NCI-H2029 (cell line): ENCODE measurements at regions not wholly inside any gene's neighbourhood (a gene's known extent, or its start where the extent isn't known, plus 50 kb on each side); places are given as distances from the start of the nearest gene placed in this dataset.
"Not testable (repeated sequence)": the region's sequence is repeated elsewhere in the genome, so short reads cannot be mapped to it uniquely, and the experiment has no call there.

Source experiments
- DNase-seq: peaks from one replicate; lab custom pipeline; 2025; lab: John Stamatoyannopoulos, UW

- DNase-seq: no peak
Observed at GRCh38 chrX:74251006-74251930, 52.7 kb upstream of the ZCCHC13 start.

GRCh38 chrX:74250574-74250973 lies 53.4 kb upstream of the ZCCHC13 start:
- no peak for DNase-seq

DNA sequence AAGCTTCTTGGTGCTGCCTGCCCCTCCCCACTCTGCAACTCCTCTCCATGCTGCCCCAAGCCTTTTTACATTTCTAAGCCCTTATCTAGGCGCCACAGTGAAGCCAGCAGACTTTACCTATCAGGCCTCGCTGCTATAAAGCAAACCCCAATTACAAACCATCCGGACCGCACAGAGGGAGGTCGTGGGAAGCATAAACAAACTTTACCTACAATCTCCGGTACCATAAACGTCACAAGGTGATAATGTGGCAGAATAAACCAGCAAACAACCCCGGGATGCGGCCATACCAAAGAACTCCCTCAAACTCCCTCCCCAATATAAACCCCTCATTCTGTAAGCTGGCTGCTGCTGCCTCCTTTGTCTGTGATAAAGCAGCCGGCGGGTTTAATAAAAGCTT lies 54.0 kb upstream of the ZCCHC13 start:
- DNase-seq: no peak

DNA sequence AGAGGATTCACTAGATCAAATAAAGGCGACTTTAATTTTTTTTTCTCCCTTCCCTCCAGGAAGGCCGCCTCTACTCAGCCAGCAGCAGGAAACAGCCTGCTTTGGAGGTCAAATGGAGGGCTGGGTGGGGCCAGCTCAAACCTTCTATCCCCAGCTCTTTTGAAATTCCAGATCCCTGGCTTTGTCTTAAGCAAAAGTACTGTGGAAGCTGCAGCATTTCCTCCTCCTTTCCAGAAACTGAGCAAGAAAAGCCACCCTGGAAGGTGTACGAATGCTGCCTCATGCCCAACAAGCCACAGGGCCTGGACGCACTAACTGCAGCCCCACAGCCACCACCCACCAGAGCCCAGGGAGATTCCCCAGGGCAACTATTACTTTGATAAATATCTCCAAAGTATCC lies 55.1 kb upstream of the ZCCHC13 start:
- DNase-seq: no peak

DNA sequence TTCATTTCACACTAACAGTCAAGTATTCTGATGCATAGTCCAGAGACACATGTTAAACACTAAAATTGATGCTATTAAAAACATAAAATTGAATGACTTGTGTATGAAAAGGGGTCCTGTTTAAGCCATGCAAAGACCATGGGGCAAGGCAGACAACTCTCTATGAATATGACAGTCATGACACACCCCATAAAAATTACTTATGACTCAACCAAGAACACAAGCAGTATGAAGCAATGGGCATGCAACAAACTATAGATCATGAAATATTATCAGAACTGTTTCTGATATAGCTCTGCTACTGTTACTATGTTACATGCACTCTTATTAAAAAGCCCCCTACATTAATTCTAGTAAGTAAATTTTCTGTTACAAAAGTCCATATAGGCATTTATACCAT lies 57.5 kb upstream of the ZCCHC13 start:
- no peak for DNase-seq

GRCh38 chrX:74242484-74243138 lies 61.4 kb upstream of the ZCCHC13 start:
- DNase-seq: no peak

DNA sequence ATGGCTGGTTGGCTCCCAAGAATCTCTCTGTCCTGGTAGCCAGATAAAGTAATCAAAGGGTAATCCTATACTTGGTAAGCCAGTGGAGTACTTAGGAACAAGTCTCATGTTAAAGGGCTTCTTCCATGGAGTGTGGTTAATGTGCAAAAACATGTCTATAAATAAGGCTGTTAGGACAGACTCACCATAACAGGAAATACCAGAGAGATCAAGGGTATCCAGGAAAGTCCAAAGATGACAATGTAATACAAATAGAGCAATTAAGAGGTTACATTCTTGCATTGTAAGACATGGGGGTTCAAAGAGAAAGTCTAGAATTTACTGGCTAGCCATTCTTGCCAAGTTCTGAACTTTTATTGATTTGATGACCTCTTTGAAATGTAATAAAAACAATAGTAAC lies 61.9 kb upstream of the ZCCHC13 start:
- DNase-seq: no peak

DNA sequence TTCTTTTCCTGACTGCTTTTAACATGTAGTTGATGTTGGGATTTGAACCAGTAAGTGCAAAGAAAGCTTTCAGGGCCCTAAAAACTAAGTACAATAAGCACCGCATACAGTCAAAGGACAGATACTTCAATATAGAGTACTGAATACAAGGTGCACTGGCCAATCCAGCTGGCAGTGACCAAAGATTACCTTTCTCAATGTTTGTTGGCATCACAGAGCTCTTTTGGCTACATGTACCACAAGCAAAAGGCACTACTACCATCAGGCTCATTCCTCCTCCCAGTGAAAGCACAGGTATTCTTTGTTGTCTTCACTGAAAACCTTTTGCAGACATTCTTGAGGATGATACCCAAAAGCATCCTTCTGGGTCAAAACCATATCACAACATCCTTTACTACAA lies 65.2 kb upstream of the ZCCHC13 start:
- no peak for DNase-seq

- no peak for DNase-seq
Observed at GRCh38 chrX:74234818-74235217, 69.2 kb upstream of the ZCCHC13 start.

GRCh38 chrX:74232859-74233258 lies 71.1 kb upstream of the ZCCHC13 start:
- no peak for DNase-seq

- no peak for DNase-seq
Observed at GRCh38 chrX:74231625-74232024, 72.4 kb upstream of the ZCCHC13 start.

DNA sequence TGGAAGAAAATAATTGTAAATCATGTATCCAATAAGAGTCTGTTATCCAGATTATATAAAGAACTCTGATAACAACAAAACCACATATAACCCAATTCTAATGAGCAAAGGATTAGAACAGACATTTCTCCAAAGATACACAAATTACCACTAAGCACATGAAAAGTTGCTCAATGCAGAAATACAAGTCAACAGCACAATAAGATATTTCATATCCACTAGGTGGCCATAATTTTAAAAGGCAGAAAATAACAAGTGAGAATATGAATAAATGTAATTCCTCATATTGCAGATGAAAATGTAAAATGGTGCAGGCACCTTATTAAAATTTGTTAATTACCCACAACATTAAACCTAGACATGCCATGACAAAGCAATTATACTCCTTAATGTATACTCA lies 73.9 kb upstream of the ZCCHC13 start:
- no peak for DNase-seq

DNA sequence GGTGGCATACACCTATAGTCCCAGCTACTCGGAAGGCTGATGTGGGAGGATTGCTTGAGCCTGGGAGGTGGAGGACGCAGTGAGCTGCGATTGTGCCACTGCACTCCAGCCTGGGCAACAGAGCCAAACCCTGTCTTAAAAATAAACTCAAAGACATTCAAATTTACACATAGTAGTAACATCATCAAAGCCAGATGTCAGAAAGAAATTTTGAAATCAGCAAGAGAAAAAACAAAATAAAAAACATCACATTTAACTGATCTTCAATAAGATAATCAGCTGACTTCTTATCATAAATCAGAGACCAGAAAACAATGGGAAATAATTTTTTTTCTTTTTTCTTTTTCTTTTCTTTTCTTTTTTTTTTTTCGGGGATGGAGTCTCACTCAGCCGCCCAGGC lies 78.9 kb upstream of the ZCCHC13 start:
- no peak for DNase-seq

- no peak for DNase-seq
Observed at GRCh38 chrX:74220277-74220676, 83.7 kb upstream of the ZCCHC13 start.

GRCh38 chrX:74218895-74219294 lies 85.1 kb upstream of the ZCCHC13 start:
- no peak for DNase-seq

DNA sequence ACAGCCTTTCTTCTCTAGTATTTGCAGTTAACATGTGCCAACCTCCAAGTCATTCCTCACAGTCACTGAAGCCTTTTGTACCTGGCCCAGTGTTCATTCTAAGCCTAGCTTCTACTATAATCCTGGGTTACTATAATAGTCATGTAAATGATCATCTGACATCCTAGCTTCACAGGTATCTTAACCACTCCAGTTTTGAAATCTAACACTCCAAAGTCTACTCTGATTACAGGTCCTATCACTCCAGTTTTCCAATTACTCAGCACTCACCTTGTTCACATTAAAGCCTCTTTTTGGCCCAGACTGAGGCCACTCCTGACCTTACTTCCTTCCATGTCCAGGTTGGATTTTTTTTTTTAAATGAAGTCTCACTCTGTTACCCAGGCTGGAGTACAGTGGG lies 87.6 kb upstream of the ZCCHC13 start:
- no peak for DNase-seq

GRCh38 chrX:74211911-74212310 lies 92.1 kb upstream of the ZCCHC13 start:
- DNase-seq: no peak

- no peak for DNase-seq
Observed at GRCh38 chrX:74207539-74207938, 96.4 kb upstream of the ZCCHC13 start.

DNA sequence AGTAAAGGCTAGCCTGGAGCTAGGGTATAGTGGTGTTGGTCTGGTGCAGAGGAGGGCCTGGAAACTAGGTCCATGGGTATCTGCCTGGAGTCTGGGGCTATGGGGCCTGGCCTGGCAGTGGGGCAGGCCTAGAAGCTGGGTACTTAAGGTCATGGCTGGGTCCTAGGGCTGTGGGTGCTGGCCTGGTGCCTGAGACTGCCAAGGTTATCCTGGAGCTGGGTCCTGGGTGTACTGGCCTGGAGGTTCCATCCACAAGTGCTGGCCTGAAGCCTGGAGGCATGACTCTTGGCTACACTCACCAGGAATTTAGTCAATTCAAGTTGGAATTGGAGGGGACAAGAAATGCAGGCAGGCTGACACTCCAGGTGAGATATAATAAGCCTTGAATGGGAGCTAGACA lies 108.4 kb upstream of the ZCCHC13 start:
- DNase-seq: no peak

DNA sequence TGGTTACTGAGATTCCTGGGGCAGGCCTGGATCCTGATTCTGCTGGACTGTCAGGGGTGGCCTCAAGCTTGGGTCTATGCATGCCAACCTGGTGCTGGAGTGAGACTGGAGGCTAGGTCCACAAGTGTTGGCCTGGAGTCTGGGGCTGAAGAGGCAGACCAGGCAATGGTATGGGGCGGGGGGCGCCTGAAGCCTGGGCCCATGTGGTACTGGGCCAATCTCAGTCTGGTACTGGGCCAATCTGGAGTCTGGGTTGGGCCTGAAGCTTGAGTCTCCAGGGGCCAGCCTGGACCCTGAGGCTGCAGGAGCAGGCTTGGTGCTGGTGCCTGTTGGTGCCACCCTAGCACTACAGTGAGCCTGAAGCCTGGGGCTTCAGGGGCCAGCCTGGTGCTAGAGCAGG lies 108.9 kb upstream of the ZCCHC13 start:
- DNase-seq: no peak

GRCh38 chrX:74187211-74187610 lies 116.8 kb upstream of the ZCCHC13 start:
- DNase-seq: no peak

- not testable (repeated sequence) for DNase-seq
Observed at GRCh38 chrX:74183047-74183446, 120.9 kb upstream of the ZCCHC13 start.

DNA sequence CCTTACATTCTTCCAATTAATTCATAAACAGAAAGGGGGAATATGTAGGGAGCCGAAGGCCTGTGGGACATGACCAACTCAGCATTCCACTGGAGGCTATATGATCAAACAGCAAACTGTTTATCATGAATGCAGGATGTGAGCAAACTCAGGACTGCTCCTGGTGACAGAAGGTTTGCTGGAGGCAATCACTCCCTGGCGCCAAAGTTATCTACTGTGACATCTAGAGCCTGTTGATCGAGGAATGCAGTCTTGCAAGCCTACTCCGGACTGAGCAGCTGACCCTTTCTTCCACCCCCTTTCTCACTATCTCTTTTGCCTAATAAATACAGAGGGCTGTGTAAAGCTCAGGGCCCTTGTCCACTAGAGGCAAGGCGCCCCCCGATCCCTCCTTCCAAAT lies 122.0 kb upstream of the ZCCHC13 start:
- not testable (repeated sequence) for DNase-seq

- DNase-seq: no peak
Observed at GRCh38 chrX:74180716-74181115, 123.3 kb upstream of the ZCCHC13 start.
